ENCODE measurements at regions not wholly inside any gene's neighbourhood (a gene's known extent, or its start where the extent isn't known, plus 50 kb on each side); places are given as distances from the start of the nearest gene placed in this dataset.

- TF ChIP-seq CTCF (IDR thresholded peaks at IDR 0.05; ENCODE audit: insufficient read depth, low read length) (no peak), GABPA (IDR thresholded peaks at IDR 0.05; ENCODE audit: low read depth) (no peak), REST (IDR thresholded peaks at IDR 0.05; ENCODE audit: insufficient replicate concordance, low read depth) (no peak), POLR2AphosphoS5 (IDR thresholded peaks at IDR 0.05; ENCODE audit: low read depth) (no peak)
These were observed 158.2 kb downstream of the OLFM1 start for GRCh38 chr9:135245482-135246247.
